GM18502 (cell line): ENCODE measurements at regions not wholly inside any gene's neighbourhood (a gene's known extent, or its start where the extent isn't known, plus 50 kb on each side); places are given as distances from the start of the nearest gene placed in this dataset.

Experiments used
- ATAC-seq: cut with Tn5 transposase; IDR thresholded peaks from one replicate; pipeline ENCODE4 v1.9.1; 2021; ENCODE audit warnings: mild to moderate bottlenecking; ENCODE audit not compliant: unreplicated experiment, poor library complexity

DNA sequence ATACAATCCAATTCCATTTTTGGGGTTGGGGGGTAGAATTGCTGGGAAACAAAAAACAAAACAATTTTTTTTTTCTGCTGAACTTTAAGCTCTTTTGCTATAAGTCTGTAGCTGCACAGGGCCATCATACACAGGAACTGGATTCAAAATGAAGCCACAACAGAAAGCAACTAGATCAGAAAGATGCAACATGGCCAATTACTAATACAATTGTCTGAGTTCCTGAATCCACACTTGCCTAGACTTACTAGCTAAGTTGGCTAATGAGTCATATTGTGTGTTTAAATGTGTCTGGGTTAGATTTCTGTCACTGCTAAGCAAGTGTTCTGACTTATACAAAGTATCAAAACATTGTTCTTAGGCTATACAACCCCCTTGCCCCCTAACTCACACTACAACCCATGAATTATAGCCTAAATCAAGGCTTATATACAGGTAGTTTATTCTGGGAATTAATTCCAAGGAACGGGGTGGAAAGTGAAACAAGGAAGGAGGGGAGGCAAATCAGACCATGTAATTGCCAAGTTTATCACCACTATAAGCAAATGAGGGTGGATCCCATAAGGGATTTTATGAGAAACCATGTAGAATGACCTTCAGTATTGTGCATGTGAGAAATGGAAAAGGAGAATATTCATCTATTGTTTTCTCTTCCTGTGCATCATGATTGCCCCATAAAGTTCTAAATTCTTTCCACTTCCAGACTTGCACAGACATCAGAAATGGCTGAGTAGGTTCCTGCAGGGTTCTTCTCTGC lies 337.9 kb upstream of the SORCS1 start:
- no peak for ATAC-seq

DNA sequence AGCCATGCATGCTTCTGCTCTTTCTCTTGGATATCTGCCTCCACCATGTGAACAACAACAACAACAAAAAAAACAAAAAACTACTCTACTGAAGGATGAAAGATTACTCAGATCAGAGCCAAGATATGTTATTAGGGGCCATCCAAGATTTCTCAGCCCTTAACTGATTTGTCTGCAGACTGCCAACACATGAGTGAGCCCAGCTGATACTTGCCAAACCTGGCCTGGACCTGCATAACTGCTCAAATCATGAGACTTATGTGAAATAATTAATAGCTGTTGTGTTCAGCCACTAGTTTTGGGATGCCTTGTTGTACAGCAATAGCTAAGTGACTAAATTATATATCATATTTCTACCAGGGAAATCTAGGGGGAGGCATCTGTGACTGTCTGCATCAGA lies 334.5 kb upstream of the SORCS1 start:
- ATAC-seq: no peak

DNA sequence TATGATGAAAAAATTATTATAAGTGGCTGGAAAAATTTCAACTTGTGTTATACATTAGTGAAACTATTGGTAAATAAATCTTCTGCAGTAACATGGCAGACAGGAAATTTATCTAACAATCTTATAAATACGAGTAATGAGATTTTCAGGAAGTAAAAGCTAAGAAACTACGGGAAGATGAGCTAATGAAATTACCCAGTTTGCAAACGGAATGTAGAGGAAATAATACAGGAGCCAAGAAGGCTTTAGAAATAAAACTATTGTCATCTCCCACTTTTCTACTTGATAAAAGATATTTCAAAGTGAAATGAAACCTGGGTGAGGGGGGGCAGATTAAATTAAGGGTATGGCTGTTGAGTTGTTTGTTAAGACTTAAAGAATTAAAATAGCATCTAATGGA lies 332.5 kb upstream of the SORCS1 start:
- no peak for ATAC-seq

DNA sequence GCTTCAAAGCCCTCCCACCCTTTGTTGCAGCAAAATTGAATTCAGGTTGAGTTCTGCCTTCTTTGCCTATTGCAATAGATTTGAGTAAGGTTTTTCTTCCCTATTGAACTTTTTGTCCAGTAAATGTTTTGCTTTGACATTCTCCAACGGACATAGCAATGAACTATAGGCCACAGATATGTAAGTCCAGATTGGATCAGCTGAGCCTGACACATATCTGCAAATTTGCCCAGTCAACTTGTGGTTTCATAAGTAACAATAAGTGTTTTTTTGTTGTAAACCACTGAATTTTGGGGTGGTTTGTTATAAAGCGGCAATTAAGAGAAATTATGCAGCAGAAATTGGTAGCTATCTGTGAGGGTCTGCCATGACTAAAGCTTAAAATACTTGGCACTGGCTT lies 332.1 kb upstream of the SORCS1 start:
- ATAC-seq: no peak

DNA sequence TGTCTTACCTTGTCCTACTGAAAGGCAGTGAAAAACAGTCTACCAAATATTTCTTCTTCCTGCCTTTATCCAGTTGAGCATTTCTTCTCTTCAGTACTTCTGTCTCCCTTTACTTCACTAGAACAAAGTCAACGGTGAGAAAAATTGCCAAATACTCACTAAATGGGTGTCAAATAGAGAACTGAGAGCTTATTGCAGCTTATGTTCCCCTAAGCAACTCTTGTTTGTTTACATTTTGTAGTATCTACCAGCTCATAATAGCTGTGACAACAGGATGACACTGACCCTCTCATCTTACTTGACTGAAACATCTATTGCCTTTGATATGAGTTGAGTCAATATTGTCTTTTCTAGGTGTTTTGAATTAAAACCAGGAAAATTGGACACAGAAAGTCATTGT lies 327.9 kb upstream of the SORCS1 start:
- no peak for ATAC-seq

DNA sequence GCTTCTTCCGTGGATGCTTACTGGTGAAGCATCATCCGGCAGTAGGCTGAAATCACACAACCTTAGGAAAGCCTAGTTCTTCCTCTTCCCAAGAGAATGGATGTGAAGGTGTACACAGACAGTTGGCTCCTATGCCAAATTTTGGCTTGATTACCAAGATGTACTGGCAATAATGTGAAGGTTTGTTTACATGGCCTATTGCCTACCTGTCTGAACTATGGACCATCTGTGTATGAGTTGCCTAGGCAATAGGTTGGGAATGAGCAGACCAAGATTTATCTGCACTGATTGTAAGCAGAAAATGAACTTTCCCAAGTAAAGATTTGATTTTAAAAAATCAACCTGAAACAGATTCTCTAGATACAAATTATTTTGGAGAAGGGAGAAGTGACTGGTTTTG lies 325.9 kb upstream of the SORCS1 start:
- no peak for ATAC-seq

DNA sequence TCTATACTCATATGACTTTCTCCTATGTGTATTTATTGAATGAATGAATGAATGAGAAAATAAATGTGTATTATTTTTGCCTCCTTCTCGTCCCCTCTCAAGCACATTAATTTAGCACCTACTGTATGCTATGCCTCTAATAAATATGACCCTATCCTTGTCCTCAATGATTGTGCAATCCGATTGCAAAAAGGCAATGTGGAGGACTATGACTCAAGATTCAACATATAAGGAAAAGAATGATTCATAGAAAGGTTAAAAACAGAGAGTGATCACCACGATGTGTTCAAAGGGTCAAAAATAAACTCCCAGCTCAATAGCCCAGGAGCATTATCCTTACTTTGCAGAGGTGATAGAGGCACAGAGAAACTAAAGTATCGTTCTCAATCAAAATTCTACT lies 322.8 kb upstream of the SORCS1 start:
- no peak for ATAC-seq

DNA sequence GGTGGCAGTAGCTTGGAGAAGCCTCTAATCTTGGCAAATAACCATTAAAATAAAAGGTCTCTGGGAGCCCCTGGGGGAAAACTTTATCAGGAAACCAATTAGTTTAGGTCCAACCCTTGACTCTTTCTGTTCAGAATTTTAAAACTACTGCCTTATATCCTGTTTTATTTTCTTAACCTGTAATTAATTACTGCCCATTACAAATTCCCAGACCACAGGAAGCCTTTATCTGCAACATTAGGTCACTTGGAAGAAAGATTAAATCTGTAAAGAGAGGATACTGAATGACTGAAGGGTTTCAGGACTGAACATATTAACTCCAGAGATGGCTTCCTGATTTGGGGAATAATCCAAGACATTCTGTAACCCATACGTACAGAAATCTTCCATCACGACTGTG lies 320.5 kb upstream of the SORCS1 start:
- ATAC-seq: no peak

DNA sequence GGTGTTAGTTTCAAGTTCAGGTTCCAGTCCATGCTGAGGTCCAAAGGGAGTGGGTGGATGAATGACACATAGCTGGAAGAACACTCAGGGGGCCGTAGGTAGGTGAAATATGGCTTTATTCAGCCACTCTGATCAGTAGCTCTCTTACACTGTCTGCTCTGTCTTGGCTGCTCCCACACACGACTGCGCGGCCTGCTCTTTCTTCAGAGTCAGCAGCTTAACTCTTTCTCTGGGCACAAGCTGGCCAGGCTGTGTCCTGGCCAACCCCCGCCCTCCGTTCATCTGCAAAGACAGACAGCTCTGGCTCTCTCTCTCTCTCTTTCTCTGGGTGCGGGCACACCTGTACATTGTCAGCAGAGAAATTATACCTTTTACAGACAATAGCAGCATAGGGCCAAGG lies 317.4 kb upstream of the SORCS1 start:
- no peak for ATAC-seq

DNA sequence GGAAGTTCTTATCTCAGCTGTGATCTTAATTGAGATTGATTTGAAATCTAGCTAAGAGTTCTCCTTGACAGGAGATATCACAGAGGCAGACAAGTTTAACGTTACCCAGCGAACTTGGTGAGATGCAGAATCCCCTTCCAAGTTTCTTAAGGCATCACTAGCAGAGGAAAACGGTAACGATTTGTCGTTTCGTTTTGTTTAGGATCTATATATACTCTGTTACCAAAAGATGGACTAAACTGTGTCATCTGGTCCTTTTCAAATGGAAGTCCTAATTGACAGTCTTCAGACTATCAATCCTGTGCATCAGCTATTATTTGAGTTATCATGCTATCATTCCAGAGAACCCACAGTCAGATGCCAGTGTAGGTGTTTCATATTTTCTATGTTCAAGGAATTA lies 316.7 kb upstream of the SORCS1 start:
- ATAC-seq: no peak

DNA sequence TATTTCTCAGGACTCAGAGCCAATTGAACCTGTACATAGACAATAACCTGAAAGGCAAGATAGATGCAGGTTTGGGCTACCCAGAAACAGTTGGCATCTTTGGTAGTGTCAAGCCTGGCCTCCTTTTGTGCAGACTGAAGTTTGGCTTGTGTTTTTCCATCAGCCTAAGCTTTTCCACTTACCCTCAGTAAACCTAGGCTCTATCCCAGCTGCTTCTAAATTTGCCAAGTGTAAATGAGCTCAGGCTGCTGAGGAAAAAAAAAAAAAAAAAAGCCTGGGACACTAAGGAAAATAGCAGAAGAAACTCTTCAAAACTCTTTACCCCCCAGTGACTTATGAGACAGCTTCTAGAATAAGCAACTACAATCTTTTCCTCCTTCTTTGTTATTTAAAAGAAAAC lies 316.3 kb upstream of the SORCS1 start:
- no peak for ATAC-seq

DNA sequence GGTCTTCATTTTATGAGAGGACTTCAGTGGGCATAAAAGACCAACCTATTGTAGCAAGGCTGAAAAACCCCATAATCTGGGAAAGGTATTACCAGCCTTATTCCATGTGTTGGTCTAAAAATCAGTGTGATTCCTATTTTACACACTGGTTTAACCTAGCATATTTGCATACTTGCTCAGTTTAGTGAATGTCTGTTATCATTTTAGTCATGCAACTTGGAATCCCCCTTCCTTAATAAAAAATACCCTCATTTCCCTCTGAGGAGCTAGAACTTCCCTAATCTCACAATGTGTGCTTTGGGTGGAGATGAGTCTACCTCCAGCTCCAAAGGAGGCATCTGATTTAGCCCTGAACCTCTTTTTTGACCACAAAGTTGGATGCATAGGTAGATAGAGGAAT lies 312.8 kb upstream of the SORCS1 start:
- ATAC-seq: peak; percentile 81

DNA sequence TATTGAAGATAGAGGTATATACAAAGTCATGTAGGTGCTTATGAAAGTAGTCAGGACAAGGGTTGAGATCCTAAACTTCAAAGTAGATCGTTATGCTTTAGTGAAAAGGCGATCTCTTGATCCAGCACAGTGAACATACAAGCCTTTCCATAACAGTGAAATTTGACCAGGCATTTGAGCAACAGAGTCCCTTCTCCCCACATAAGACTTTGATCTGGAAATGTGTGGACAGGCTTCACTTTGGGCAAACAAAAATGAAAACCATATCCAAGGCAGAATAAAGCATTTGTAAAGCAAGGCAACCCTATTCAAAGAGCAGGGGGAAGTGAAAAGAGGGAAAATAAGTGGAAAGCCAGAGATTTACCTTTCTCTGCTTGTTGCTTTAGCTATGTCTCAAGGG lies 311.9 kb upstream of the SORCS1 start:
- ATAC-seq: no peak

DNA sequence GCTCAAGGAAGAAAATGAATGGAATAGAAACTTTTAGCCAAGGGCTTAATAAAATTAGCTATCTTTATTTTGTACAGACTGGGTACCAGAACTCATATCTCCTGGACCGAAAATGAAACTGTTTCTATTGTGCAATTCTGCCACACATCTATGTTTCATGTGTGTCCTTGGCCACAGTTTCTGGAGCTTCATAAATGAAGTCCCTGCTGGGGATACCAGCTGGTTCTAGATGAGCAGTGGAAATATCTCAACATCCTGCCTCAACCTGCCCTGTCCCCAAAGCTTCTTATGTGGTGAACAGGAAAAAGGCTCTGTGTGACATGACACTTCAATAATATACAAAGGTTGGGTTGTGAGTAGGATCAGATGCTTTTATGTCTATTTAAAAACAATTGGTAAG lies 310.1 kb upstream of the SORCS1 start:
- peak; percentile 48 for ATAC-seq

DNA sequence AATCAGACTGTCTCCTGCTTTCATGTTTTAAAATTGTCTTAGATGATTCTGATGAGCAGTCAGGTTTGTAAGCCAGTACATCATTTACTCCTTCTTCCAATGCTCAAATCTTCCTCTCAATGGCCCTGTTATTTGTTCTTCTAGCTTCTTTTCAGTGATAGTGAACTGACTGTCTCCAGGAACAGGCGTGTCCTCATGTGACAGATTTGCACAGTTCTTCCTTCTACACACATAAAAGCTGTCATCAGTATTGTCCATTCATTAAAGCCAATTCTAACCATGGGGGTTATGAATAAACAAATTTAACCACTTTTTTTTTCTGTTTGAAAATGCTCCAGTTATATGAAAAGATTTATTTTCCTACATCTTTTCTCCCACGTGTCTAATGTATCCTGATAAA lies 308.7 kb upstream of the SORCS1 start:
- no peak for ATAC-seq

DNA sequence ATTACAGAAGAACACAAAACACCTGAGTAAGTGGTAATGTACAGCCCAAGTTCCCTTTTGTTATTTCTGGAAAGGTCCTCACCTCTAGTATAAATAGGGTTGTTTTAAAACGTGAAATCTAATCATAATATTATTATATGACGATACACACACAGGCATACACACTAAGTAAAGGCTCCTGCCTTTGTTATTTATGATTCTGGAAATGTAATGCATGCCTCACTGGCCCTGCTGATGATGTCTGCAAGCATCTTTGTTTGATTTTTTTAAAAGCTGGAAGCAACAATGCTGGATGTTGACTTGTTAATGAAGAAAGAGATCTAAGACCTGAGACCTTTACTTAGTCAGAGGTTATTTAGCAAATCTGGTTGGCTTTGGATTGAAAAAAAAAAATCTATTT lies 307.4 kb upstream of the SORCS1 start:
- no peak for ATAC-seq

DNA sequence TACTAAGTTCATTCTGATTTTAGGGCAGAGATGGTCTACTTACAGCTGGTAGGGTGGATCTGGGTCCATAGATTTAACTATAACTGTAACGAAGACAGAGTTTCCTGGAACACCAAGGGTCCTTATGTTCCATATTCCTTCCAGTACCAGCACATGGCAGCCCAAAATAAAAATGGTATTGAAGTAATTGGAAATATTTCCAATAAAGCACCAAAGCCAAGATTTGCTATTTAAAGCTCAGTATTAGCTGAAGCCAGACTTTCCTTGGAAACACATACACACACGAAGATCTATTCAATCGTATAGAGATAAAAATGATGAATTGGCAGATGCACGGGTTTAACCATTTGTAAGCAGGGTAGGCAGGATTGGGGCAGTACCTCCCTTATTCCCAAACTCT lies 289.1 kb upstream of the SORCS1 start:
- no peak for ATAC-seq

DNA sequence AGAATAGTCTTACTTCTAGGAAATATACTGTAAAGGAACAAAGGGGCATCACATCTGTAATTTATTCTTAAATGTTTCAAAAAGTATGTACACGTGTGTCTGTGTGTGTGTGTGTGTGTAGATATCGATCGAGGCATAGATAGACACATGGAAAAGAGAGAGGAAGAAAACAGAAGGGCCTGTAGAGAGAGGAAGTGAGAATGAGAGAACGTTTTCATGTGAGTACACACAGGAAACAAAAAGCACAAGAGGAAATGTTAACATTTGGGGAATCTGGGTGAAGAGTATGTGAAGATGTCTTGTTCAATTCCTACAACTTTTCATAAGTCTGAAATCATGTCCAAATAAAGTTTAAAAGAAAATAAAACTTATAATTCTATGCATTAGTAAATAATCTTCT lies 286.5 kb upstream of the SORCS1 start:
- ATAC-seq: no peak

DNA sequence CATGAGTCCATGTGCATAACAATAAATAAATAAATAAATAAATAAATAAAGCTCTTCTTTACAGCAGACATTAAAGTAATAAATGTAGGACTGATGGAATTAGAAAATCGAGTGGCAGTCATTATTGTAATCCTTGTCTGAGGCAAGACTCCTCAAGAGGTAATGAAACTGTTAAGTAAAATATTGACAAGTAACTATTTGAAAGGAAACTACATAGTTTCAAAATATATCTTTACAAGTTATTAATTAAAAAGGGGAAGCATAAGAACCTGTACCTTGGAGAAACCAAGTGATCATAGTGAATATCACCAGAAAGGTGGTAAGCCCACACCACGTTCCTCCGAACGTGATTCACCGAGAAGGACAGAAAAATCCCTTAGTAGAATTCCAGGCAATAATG lies 285.6 kb upstream of the SORCS1 start:
- no peak for ATAC-seq

DNA sequence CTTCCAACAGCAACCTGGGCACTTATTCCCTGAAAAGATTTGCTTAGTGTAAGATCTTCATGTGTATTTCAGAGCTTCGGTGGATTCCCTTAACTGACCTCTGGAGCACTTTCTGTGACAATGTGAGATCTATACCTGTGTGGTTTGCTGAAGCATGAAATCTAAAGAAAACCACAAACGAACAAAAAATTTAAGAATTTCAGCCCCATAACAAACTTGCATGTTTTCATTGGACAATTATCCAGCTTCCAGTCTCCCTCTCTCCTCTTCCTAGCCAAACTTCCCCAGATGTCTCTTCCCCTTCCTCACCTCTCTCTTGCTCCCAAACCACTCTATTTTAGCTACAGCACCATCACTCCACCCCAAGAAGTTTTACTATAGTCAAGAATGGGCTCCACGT lies 279.9 kb upstream of the SORCS1 start:
- no peak for ATAC-seq

DNA sequence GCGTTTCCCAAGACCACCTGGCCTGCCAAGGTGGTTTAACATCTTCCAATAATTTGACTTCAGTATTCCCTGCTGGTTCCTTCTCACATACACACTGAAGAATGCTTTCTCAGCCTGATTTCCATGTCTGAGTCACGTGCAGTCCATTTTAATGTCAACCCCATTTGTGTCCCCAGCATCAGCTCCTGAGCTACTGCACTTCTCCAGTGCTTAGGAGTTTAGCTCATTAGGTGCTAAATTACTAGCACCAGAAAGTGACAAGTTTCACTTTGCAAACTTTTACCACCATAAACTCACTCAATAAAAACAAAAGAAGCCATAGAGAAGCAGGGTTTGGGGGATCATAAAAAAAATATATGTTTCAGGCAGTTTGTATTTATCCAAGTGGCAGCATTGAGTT lies 279.3 kb upstream of the SORCS1 start:
- ATAC-seq: no peak

DNA sequence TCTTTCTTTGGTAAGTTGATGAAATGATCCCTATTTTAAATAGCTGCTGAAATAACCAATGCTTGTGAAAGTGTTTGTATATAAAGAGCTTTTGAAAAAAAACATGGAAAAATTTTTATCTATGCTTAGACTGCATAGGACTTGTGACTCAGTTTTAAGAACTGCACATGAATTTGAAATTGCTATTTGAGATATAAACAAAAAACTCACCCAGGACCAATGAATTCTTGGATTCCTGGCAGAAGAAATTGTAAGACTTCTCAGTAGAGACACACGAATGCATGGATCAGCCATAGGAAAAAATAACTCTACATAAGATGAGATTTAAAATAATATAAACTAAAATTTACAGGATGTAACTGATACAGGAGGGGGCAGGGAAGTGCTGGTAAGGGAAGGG lies 278.8 kb upstream of the SORCS1 start:
- no peak for ATAC-seq

DNA sequence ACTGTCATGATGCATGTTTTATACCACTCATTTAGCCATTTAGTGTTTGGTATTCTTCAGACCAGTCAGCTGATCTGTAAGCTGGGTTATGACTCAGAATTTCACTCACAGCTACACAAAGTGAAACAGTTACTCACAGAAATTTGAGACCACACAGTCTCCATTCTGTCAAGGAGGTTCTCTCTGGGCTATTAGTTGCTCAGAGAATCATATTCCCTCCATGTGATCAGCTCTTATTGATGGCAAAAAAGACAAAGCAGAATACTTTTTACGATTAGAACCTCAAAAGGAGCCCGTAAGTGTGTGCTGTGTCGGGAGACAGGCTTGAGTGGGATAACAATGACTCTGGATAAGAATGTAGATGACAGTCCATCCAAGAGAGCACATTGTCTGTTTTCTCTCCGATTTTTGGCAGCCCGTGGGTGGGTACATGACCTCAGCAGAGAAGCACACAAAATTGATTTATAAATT lies 277.6 kb upstream of the SORCS1 start:
- peak; percentile 98 for ATAC-seq
